ENCODE measurements at regions not wholly inside any gene's neighbourhood (a gene's known extent, or its start where the extent isn't known, plus 50 kb on each side); places are given as distances from the start of the nearest gene placed in this dataset.

GRCh38 chr5:130870691-130871090, 294.4 kb downstream of the HINT1 start:
- 0 out of 2 replicates have a peak overlapping the region, but pooled peaks have one; percentile 55 for H2BK5ac ChIP-seq (ENCODE audit: low read depth, low read length)
- H2BK15ac ChIP-seq (ENCODE audit: low read length) = no peak overlapping the region
- no peak for DNase-seq (ENCODE audit: low read depth in 1 of 2, low spot score in 2 of 2)
- H3K18ac ChIP-seq (ENCODE audit: extremely low read depth, low read length) = no peak overlapping the region
- no peak overlapping the region for H3K4ac ChIP-seq (replicated peaks; ENCODE audit: insufficient read length, low read depth, low read length)
- H2AK5ac ChIP-seq (ENCODE audit: low read depth, low read length) = no peak overlapping the region
- H2AFZ ChIP-seq (ENCODE audit: low read length) = peak overlapping the region; percentile 43
- FAIRE-seq = no peak
- no peak overlapping the region for H3K23ac ChIP-seq (ENCODE audit: insufficient read length)
- H3K14ac ChIP-seq (ENCODE audit: insufficient read length) = no peak overlapping the region
- no peak overlapping the region for H4K8ac ChIP-seq (ENCODE audit: extremely low read depth, insufficient read depth, low read length)
- TF ChIP-seq EGR1 (IDR thresholded peaks at IDR 0.05; ENCODE audit: borderline replicate concordance, low read depth, low read length) = no peak
- no peak for TF ChIP-seq TAF7 (optimal IDR thresholded peaks at IDR 0.05; ENCODE audit: borderline replicate concordance, low read depth, low read length)
- TF ChIP-seq SAP30 (IDR thresholded peaks at IDR 0.05; ENCODE audit: insufficient read depth, insufficient replicate concordance, low read length) = no peak
- no peak for TF ChIP-seq RFX5 (IDR thresholded peaks at IDR 0.05; ENCODE audit: borderline replicate concordance, low read depth, low read length)
- no peak for TF ChIP-seq GTF2F1 (IDR thresholded peaks at IDR 0.05; ENCODE audit: borderline replicate concordance, low read depth, low read length)
- TF ChIP-seq CBX5 (IDR thresholded peaks at IDR 0.05; ENCODE audit: low read depth, low read length) = no peak
- TF ChIP-seq SIX5 (IDR thresholded peaks at IDR 0.05; ENCODE audit: low read depth, low read length) = no peak
- no peak for TF ChIP-seq SUZ12 (IDR thresholded peaks at IDR 0.05; ENCODE audit: low read length)
- TF ChIP-seq RBBP5 (IDR thresholded peaks at IDR 0.05; ENCODE audit: borderline replicate concordance, low read depth, low read length) = no peak
- no peak for TF ChIP-seq CBX8 (IDR thresholded peaks at IDR 0.05; ENCODE audit: borderline replicate concordance, low read depth, low read length)
- no peak for TF ChIP-seq GABPA (IDR thresholded peaks at IDR 0.05; ENCODE audit: borderline replicate concordance, insufficient read depth, low read length)
- H2BK12ac ChIP-seq (ENCODE audit: low read depth, low read length) = peak overlapping the region; percentile 80; the same call in 1 of the 2 replicates
- no peak overlapping the region for H3K9ac ChIP-seq (replicated peaks in 1 of 4; ENCODE audit: extremely low read depth in 1 of 4, low read depth in 3 of 4, low read length in 3 of 4)
- ChIA-PET POLR2A (ENCODE audit: partially characterized antibody) (interaction anchor here (1.5 kb wide), 1 partner anchor 27 kb away, joined by 3 read pairs; no protein-coding TSS in a partner anchor), CTCF (ENCODE audit: partially characterized antibody) (interaction anchor here (0.6 to 2.4 kb wide), 27 partner anchors 8 to 1993 kb away, joined by 3 to 22 read pairs (median 5); no protein-coding TSS in a partner anchor)
- no peak overlapping the region for H2BK20ac ChIP-seq (ENCODE audit: low read length)
- H3K79me2 ChIP-seq (ENCODE audit: control insufficient read depth in 1 of 2, insufficient read depth in 2 of 2, low read length in 2 of 2) = no peaks in the 10 kb centered on the region
- H3K4me2 ChIP-seq (ENCODE audit: insufficient read depth in 1 of 2, low read depth in 2 of 2, low read length in 2 of 2) = 0 out of 4 replicates have a peak overlapping the region, but pooled peaks of 1 of the 2 experiments have one; percentile 35
- 83% methylated on average over 2 of the region's 2 CpGs; no CpG with 5 or more reads in 1 of the 2 experiments for WGBS, 2 experiments (ENCODE audit: extremely low coverage in 1 of 2, insufficient coverage in 1 of 2, insufficient read length in 1 of 2, insufficient replicate concordance in 2 of 2, low coverage in 1 of 2, low lambda C conversion rate in 2 of 2, missing lambda C conversion rate in 1 of 2)
- no peak overlapping the region for H4K91ac ChIP-seq (replicated peaks; ENCODE audit: insufficient read length, low read length)
- no peaks in the 10 kb centered on the region for H3K23me2 ChIP-seq (ENCODE audit: low read depth, low read length)
- no peaks in the 10 kb centered on the region for H3K36me3 ChIP-seq (ENCODE audit: control insufficient read depth in 2 of 4, insufficient read depth in 4 of 4, low read length in 3 of 4)
- peaks cover 0 to 3% (median 1%) of the 10 kb centered on the region in 4 experiments; a peak in 2 of 7 replicates for H3K4me1 ChIP-seq (replicated peaks in 1 of 4; ENCODE audit: control insufficient read depth in 3 of 4, insufficient read depth in 4 of 4, low read length in 3 of 4)
- no peaks in the 10 kb centered on the region for H3K27me3 ChIP-seq (replicated peaks in 1 of 4; ENCODE audit: control insufficient read depth in 3 of 4, extremely low read depth in 1 of 4, insufficient read depth in 3 of 4, low read length in 3 of 4)
- no peaks in the 10 kb centered on the region for H3K79me1 ChIP-seq (ENCODE audit: low read depth, low read length)
- H4K5ac ChIP-seq (ENCODE audit: insufficient read length, low read depth, low read length) = no peak overlapping the region
- no peaks in the 10 kb centered on the region for H3K9me3 ChIP-seq (ENCODE audit: insufficient read depth in 2 of 2, low read depth in 1 of 2, low read length in 1 of 2)
- no peak overlapping the region for H3K4me3 ChIP-seq (ENCODE audit: extremely low read depth in 1 of 4, insufficient read depth in 2 of 4, low read depth in 3 of 4, low read length in 4 of 4)
- no peak overlapping the region for H3K27ac ChIP-seq (ENCODE audit: low read depth, low read length)
- no peak overlapping the region for H3K56ac ChIP-seq (replicated peaks; ENCODE audit: insufficient read length, low read depth, low read length)
- H4K20me1 ChIP-seq (replicated peaks in 1 of 2; ENCODE audit: control insufficient read depth in 1 of 2, insufficient read depth in 2 of 2, low read length in 2 of 2) = no peaks in the 10 kb centered on the region
- H2BK120ac ChIP-seq (replicated peaks; ENCODE audit: low read depth, low read length) = no peak overlapping the region

Data from H1 (cell line).